ENCODE measurements at regions not wholly inside any gene's neighbourhood (a gene's known extent, or its start where the extent isn't known, plus 50 kb on each side); places are given as distances from the start of the nearest gene placed in this dataset.

- TF ChIP-seq TAF1 (IDR thresholded peaks at IDR 0.05; ENCODE audit: borderline replicate concordance, low read depth, low read length) (no peak), POLR2A (IDR thresholded peaks at IDR 0.05; ENCODE audit: low read depth, low read length) (no peak), POLR2AphosphoS5 (IDR thresholded peaks at IDR 0.05; ENCODE audit: low read depth, low read length) (no peak)
Observed at GRCh38 chr3:177361081-177361938, 164.0 kb upstream of the TBL1XR1 start.
